PC-9 (cell line): ENCODE measurements at regions not wholly inside any gene's neighbourhood (a gene's known extent, or its start where the extent isn't known, plus 50 kb on each side); places are given as distances from the start of the nearest gene placed in this dataset.

ENCODE experiments used
- BruUV-seq: library from RNA; stranded (reverse); fragments of 400-500 nt; replicated peaks from 2 replicates; lab custom pipeline; 2021; lab: Mats Ljungman, UMichigan
- CTCF ChIA-PET: fragments of 300-600 bp; sonication (Branson Sonifier 250); formaldehyde crosslinking; loops from one replicate; lab custom pipeline; 2022; ENCODE audit warnings: antibody characterized with exemption; lab: Charles Lee
- POLR2A ChIA-PET: fragments of 300-600 bp; sonication (Branson Sonifier 250); formaldehyde crosslinking; loops from one replicate; lab custom pipeline; 2022; ENCODE audit warnings: antibody characterized with exemption; ENCODE audit not compliant: unreplicated experiment; lab: Charles Lee
- DNase-seq, 2 experiments: peaks; one replicate each; pipeline versions ENCODE4 v3.0.0 to v3.0.0-alpha.2; 2015 to 2022; ENCODE audit warnings: mixed read lengths in 1 of 2
- H2AFZ ChIP-seq: fragments of 200-600 bp; sonication (generic); 2 replicates; pipeline ENCODE4 v1.8.1; 2017; ENCODE audit warnings: antibody characterized with exemption
- H3F3A ChIP-seq: fragments of 200-600 bp; sonication (generic); 2 replicates; pipeline ENCODE4 v1.8.1; 2017; ENCODE audit warnings: antibody characterized with exemption, mild to moderate bottlenecking, low read depth; ENCODE audit not compliant: insufficient read depth
- H3K27ac ChIP-seq: fragments of 200-600 bp; sonication (generic); 2 replicates; pipeline ENCODE4 v1.6.1; 2016; ENCODE audit warnings: mixed run types
- H3K27me3 ChIP-seq: fragments of 200-600 bp; sonication (generic); 2 replicates; pipeline ENCODE4 v1.6.1; 2016; ENCODE audit warnings: low read depth, mixed run types; ENCODE audit not compliant: insufficient read depth
- H3K36me3 ChIP-seq: fragments of 200-600 bp; sonication (generic); 2 replicates; pipeline ENCODE4 v1.6.1; 2016; ENCODE audit warnings: low read depth, mixed run types
- H3K4me1 ChIP-seq: fragments of 200-600 bp; sonication (generic); replicated peaks from 2 replicates; pipeline ENCODE4 v1.6.1; 2016; ENCODE audit warnings: mixed run types; ENCODE audit not compliant: insufficient read depth
- H3K4me2 ChIP-seq: fragments of 200-600 bp; sonication (generic); 2 replicates; pipeline ENCODE4 v1.6.1; 2017; ENCODE audit warnings: mixed run types
- H3K4me3 ChIP-seq: fragments of 200-600 bp; sonication (generic); 2 replicates; pipeline ENCODE4 v1.6.1; 2016; ENCODE audit warnings: mixed run types
- H3K79me2 ChIP-seq: fragments of 200-600 bp; sonication (generic); 2 replicates; pipeline ENCODE4 v1.6.1; 2017; ENCODE audit warnings: low read depth, mixed run types
- H3K9me2 ChIP-seq: fragments of 200-600 bp; sonication (generic); 2 replicates; pipeline ENCODE4 v1.8.1; 2017; ENCODE audit warnings: mild to moderate bottlenecking; ENCODE audit not compliant: insufficient read depth
- H3K9me3 ChIP-seq: fragments of 200-600 bp; sonication (generic); 2 replicates; pipeline ENCODE4 v1.8.1; 2016; ENCODE audit warnings: low read depth; ENCODE audit not compliant: insufficient read depth
- H4K20me1 ChIP-seq: fragments of 200-600 bp; sonication (generic); 2 replicates; pipeline ENCODE4 v1.8.1; 2017; ENCODE audit not compliant: insufficient read depth
- EZH2 ChIP-seq: fragments of 200-600 bp; sonication (generic); IDR thresholded peaks from 2 replicates; pipeline ENCODE4 v1.8.0; 2017; ENCODE audit warnings: antibody characterized with exemption, low read depth
- intact Hi-C: fragments of 100-400 bp; cut with micrococcal nuclease; formaldehyde crosslinking; loops from one replicate; pipeline ENCODE4 v1.10.0; 2022; ENCODE audit not compliant: unreplicated experiment
- TF ChIP-seq, protein P1 (sequence below): fragments of 200-600 bp; sonication (generic); conservative IDR thresholded peaks from 2 replicates; pipeline ENCODE4 v1.6.1; 2017; ENCODE audit warnings: mixed run types, antibody characterized with exemption, mild to moderate bottlenecking, moderate library complexity

GRCh38 chr10:88221010-88221973, 357.9 kb downstream of the PTEN start:
- H3K4me3 ChIP-seq = no peak overlapping the region
- no peaks in the 10 kb centered on the region for H3K4me1 ChIP-seq
- H3K9me3 ChIP-seq = no peaks in the 10 kb centered on the region
- no peak overlapping the region for H3K4me2 ChIP-seq
- no peaks in the 10 kb centered on the region for H3F3A ChIP-seq
- ChIA-PET POLR2A (no interaction called here), CTCF (no interaction called here)
- no peaks in the 10 kb centered on the region for H3K36me3 ChIP-seq
- TF ChIP-seq, protein P1, sequence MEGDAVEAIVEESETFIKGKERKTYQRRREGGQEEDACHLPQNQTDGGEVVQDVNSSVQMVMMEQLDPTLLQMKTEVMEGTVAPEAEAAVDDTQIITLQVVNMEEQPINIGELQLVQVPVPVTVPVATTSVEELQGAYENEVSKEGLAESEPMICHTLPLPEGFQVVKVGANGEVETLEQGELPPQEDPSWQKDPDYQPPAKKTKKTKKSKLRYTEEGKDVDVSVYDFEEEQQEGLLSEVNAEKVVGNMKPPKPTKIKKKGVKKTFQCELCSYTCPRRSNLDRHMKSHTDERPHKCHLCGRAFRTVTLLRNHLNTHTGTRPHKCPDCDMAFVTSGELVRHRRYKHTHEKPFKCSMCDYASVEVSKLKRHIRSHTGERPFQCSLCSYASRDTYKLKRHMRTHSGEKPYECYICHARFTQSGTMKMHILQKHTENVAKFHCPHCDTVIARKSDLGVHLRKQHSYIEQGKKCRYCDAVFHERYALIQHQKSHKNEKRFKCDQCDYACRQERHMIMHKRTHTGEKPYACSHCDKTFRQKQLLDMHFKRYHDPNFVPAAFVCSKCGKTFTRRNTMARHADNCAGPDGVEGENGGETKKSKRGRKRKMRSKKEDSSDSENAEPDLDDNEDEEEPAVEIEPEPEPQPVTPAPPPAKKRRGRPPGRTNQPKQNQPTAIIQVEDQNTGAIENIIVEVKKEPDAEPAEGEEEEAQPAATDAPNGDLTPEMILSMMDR = no peak
- no peak for TF ChIP-seq EZH2
- no peak overlapping the region for H2AFZ ChIP-seq
- no peaks in the 10 kb centered on the region for H3K27me3 ChIP-seq
- no peaks in the 10 kb centered on the region for H3K79me2 ChIP-seq
- intact Hi-C loops = no loop called here
- no peaks in the 10 kb centered on the region for H4K20me1 ChIP-seq
- no peak overlapping the region for H3K27ac ChIP-seq
- no TSS peak for BruUV-seq
- no peak for DNase-seq
- H3K9me2 ChIP-seq = no peaks in the 10 kb centered on the region

GRCh38 chr10:88222881-88223280, 359.5 kb downstream of the PTEN start:
- no peak for TF ChIP-seq EZH2
- TF ChIP-seq, protein P1 = no peak
- ChIA-PET POLR2A (no interaction called here), CTCF (no interaction called here)
- H3K27me3 ChIP-seq = no peaks in the 10 kb centered on the region
- H3K9me2 ChIP-seq = no peaks in the 10 kb centered on the region
- H2AFZ ChIP-seq = no peak overlapping the region
- BruUV-seq = no TSS peak
- intact Hi-C loops = no loop called here
- H3K79me2 ChIP-seq = no peaks in the 10 kb centered on the region
- no peaks in the 10 kb centered on the region for H3K4me1 ChIP-seq
- H3K4me2 ChIP-seq = no peak overlapping the region
- no peak for DNase-seq
- H3K27ac ChIP-seq = no peak overlapping the region
- H3K4me3 ChIP-seq = no peak overlapping the region
- no peaks in the 10 kb centered on the region for H3K36me3 ChIP-seq
- no peaks in the 10 kb centered on the region for H3K9me3 ChIP-seq
- no peaks in the 10 kb centered on the region for H3F3A ChIP-seq
- H4K20me1 ChIP-seq = no peaks in the 10 kb centered on the region
